K562 (cell line): ENCODE measurements at regions not wholly inside any gene's neighbourhood (a gene's known extent, or its start where the extent isn't known, plus 50 kb on each side); places are given as distances from the start of the nearest gene placed in this dataset.

ENCODE experiments used
- ATAC-seq: fragments of 200-7000 bp; cut with Tn5 transposase; 3 replicates; pipeline ENCODE4 v1.9.1; 2020; ENCODE audit warnings: moderate library complexity
- BruUV-seq: library from RNA; stranded (reverse); fragments of 400-500 nt; replicated peaks from 2 replicates; lab custom pipeline; 2021; lab: Mats Ljungman, UMichigan
- CTCF ChIA-PET: fragments of 300-600 bp; formaldehyde crosslinking; extraction: SDS; loops from one replicate; lab custom pipeline; 2021; ENCODE audit warnings: low intra/inter-chr PET ratio; lab: Yijun Ruan, JAX
- POLR2A ChIA-PET: fragments of 300-600, 350-650 bp; sonication (Branson Sonifier 250); formaldehyde crosslinking; extraction: SDS; loops from one replicate; lab custom pipeline; 2021; ENCODE audit warnings: antibody characterized with exemption, inconsistent platforms; lab: Yijun Ruan, JAX
- DNase-seq, 4 experiments: peaks; one replicate each; pipeline versions ENCODE4 v3.0.0 to v3.0.0-alpha.2; 2011 to 2018; ENCODE audit warnings: low spot score in 3 of 4, mixed read lengths in 3 of 4; ENCODE audit errors: extremely low read depth in 1 of 4
- FAIRE-seq: peaks from 2 replicates; lab custom pipeline; 2011; peaks lifted over from hg19 to GRCh38; lab: Jason Lieb, UNC
- H2AFZ ChIP-seq: 2 replicates; pipeline ENCODE4 v1.6.0; 2011; ENCODE audit warnings: low read depth, low read length, control low read depth, inconsistent platforms
- H3K27ac ChIP-seq: fragments of 200-600 bp; 3 replicates; pipeline ENCODE4 v1.8.0; 2011; ENCODE audit warnings: low read depth, mild to moderate bottlenecking, control low read depth, inconsistent platforms, low read length, moderate library complexity, mixed read lengths; ENCODE audit errors: extremely low read depth
- H3K27me3 ChIP-seq, 2 experiments: fragments of 300-600 bp in 1 of 2; 2 replicates in 1 of 2; 3 replicates in 1 of 2; pipeline versions ENCODE4 v1.6.0 to v1.8.0; 2011; ENCODE audit warnings: inconsistent platforms in 2 of 2, low read length in 2 of 2, mild to moderate bottlenecking in 1 of 2, mixed read lengths in 1 of 2, moderate library complexity in 1 of 2; ENCODE audit not compliant: control insufficient read depth in 2 of 2, insufficient read depth in 2 of 2
- H3K36me3 ChIP-seq: fragments of 300-600 bp; 3 replicates; pipeline ENCODE4 v1.8.0; 2011; ENCODE audit warnings: mild to moderate bottlenecking, low read length, inconsistent platforms; ENCODE audit not compliant: control insufficient read depth, insufficient read depth
- H3K4me1 ChIP-seq, 2 experiments: fragments of 200-600 bp in 1 of 2; replicated peaks in 1 of 2; 2 replicates in 1 of 2; 3 replicates in 1 of 2; pipeline versions ENCODE4 v1.5.1 to v1.8.0; 2011; ENCODE audit warnings: inconsistent platforms in 2 of 2, low read length in 2 of 2, mild to moderate bottlenecking in 1 of 2, mixed read lengths in 1 of 2, moderate library complexity in 1 of 2; ENCODE audit not compliant: control insufficient read depth in 2 of 2, insufficient read depth in 2 of 2
- H3K4me2 ChIP-seq: 2 replicates; pipeline ENCODE4 v1.6.1; 2011; ENCODE audit warnings: low read length, control low read depth, inconsistent platforms, mixed read lengths; ENCODE audit not compliant: insufficient read depth
- H3K4me3 ChIP-seq: fragments of 200-600 bp; sonication (generic), shearing (Covaris generic); 2 replicates; pipeline ENCODE4 v1.5.1; 2016; ENCODE audit warnings: control low read depth, inconsistent platforms
- H3K79me2 ChIP-seq: fragments of 200-600 bp; 3 replicates; pipeline ENCODE4 v1.8.0; 2011; ENCODE audit warnings: low read length, inconsistent platforms; ENCODE audit not compliant: control insufficient read depth, insufficient read depth
- H3K9ac ChIP-seq, 2 experiments: 2 replicates each; pipeline versions ENCODE4 v1.6.0 to v1.6.1; 2011; ENCODE audit warnings: low read depth in 2 of 2, low read length in 2 of 2, control low read depth in 1 of 2, inconsistent platforms in 1 of 2, mild to moderate bottlenecking in 1 of 2, mixed read lengths in 1 of 2; ENCODE audit not compliant: insufficient read depth in 1 of 2
- H3K9me1 ChIP-seq: one replicate; pipeline ENCODE4 v1.6.0; 2011; ENCODE audit warnings: inconsistent platforms, mild to moderate bottlenecking, low read length, moderate library complexity; ENCODE audit not compliant: control insufficient read depth, insufficient read depth
- H3K9me3 ChIP-seq: replicated peaks from 2 replicates; pipeline ENCODE4 v1.5.1; 2011; ENCODE audit warnings: low read depth, low read length, inconsistent platforms; ENCODE audit not compliant: control insufficient read depth, insufficient read depth
- H4K20me1 ChIP-seq: replicated peaks from 2 replicates; pipeline ENCODE4 v1.6.1; 2011; ENCODE audit warnings: low read length, inconsistent platforms, mixed read lengths; ENCODE audit not compliant: control insufficient read depth, insufficient read depth
- BCL6 ChIP-seq: fragments of 250-450 bp; sonication (Bioruptor Pico); IDR thresholded peaks from 2 replicates; pipeline ENCODE4 v1.4.0; 2020
- GTF2A2 ChIP-seq: IDR thresholded peaks from 2 replicates; pipeline ENCODE4 v1.6.1; 2016; ENCODE audit warnings: mild to moderate bottlenecking, missing genetic modification characterization, missing compliant biosample characterization
- RBM17 ChIP-seq: fragments of 200-400 bp; formaldehyde crosslinking; IDR thresholded peaks from 2 replicates; pipeline ENCODE4 v1.6.1; 2017; ENCODE audit warnings: low read depth, mild to moderate bottlenecking, low read length, borderline replicate concordance
- SETDB1 ChIP-seq: IDR thresholded peaks from one replicate; pipeline ENCODE4 v1.6.1; 2012; ENCODE audit warnings: low read length, control low read depth, inconsistent platforms
- ZC3H11A ChIP-seq: IDR thresholded peaks from 2 replicates; pipeline ENCODE4 v1.6.1; 2012; ENCODE audit warnings: low read depth, low read length, improper control_type of control experiment
- ZNF224 ChIP-seq: sonication (generic); formaldehyde crosslinking; IDR thresholded peaks from 2 replicates; pipeline ENCODE4 v1.8.0; 2022; ENCODE audit warnings: mild to moderate bottlenecking, missing genetic modification reagents
- WGBS: fragments of 100-300 bp; shearing (Covaris generic); methylation state at CpG from one replicate; pipeline ENCODE4 v1.1.6; 2016; ENCODE audit warnings: low coverage, mixed read lengths; ENCODE audit not compliant: insufficient coverage; ENCODE audit errors: missing lambda C conversion rate; 5-methylcytosine and 5-hydroxymethylcytosine counted together
- in situ Hi-C: fragments of 300-500 bp; cut with MboI; formaldehyde crosslinking; loops from 4 replicates; pipeline ENCODE4 v1.15.0; 2018; ENCODE audit warnings: inconsistent platforms, mixed read lengths
- intact Hi-C: fragments of 100-400 bp; cut with micrococcal nuclease; formaldehyde crosslinking; loops from 2 replicates; pipeline ENCODE4 v1.14.2; 2022
- TF ChIP-seq, protein P1 (sequence below): fragments of 250-450 bp; sonication (Bioruptor Pico); IDR thresholded peaks from 2 replicates; pipeline ENCODE4 v1.8.0; 2021; ENCODE audit warnings: mild to moderate bottlenecking, moderate library complexity
- TF ChIP-seq, protein P2 (sequence below), 2 experiments: fragments of 250-450 bp in 1 of 2; fragments of 450-650 bp in 1 of 2; sonication (Bioruptor Pico) in 1 of 2; IDR thresholded peaks; 2 replicates each; pipeline versions ENCODE4 v1.6.1 to v1.8.0; 2016 to 2021; ENCODE audit warnings: mild to moderate bottlenecking in 2 of 2, moderate library complexity in 2 of 2, missing compliant biosample characterization in 1 of 2, missing genetic modification characterization in 1 of 2
- TF ChIP-seq, protein P3 (sequence below), 2 experiments: IDR thresholded peaks in 1 of 2; conservative IDR thresholded peaks in 1 of 2; 2 replicates each; pipeline ENCODE4 v1.6.1; 2016; ENCODE audit warnings: low read depth in 2 of 2, mild to moderate bottlenecking in 1 of 2, missing compliant biosample characterization in 1 of 2, missing genetic modification characterization in 1 of 2, moderate library complexity in 1 of 2
- TF ChIP-seq, protein P4 (sequence below), 2 experiments: fragments of 450-650 bp; IDR thresholded peaks; 2 replicates each; pipeline ENCODE4 v1.6.1; 2018; ENCODE audit warnings: mild to moderate bottlenecking in 2 of 2, low read depth in 1 of 2; ENCODE audit not compliant: partially characterized antibody in 2 of 2

DNA sequence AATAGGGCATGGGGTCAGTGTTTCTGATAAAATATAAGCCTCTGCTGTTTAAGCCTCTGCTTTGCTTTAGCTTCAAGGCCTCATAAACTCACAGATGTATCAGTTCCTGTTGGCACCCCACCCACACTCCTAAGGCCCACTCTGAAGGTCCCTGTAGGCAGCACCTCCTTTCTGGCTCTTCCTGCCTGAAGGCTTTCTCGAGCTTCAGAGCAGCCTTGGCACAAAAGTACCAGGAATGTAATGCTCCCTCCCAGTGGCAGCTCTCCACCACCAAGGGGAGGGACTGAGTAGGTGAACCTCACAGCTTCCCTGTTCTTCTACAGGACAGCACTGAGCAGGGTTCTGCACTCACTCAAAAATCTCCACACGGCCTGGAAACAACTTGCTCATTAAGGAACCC lies 102.2 kb downstream of the ABHD5 start:
- POLR2A ChIA-PET, result interaction anchor here (0.6 to 1.4 kb wide), 3 partner anchors 10 to 222 kb away, joined by 3 to 6 read pairs (median 3); no protein-coding TSS in a partner anchor
- no peak for ATAC-seq
- WGBS, result 3% methylated on average over 2 of the region's 2 CpGs

More for the DNA sequence above, 102.2 kb downstream of the ABHD5 start:
- no peak overlapping the region for H3K4me3 ChIP-seq
- no peaks in the 10 kb centered on the region for H3K79me2 ChIP-seq
- H4K20me1 ChIP-seq, result no peaks in the 10 kb centered on the region
- TF ChIP-seq GTF2A2 (tag) (no peak), ZNF224 (CRISPR knock-in tag) (no peak), SETDB1 (no peak), BCL6 (CRISPR knock-in tag) (no peak), ZC3H11A (no peak), RBM17 (no peak)
- TF ChIP-seq, protein P1, sequence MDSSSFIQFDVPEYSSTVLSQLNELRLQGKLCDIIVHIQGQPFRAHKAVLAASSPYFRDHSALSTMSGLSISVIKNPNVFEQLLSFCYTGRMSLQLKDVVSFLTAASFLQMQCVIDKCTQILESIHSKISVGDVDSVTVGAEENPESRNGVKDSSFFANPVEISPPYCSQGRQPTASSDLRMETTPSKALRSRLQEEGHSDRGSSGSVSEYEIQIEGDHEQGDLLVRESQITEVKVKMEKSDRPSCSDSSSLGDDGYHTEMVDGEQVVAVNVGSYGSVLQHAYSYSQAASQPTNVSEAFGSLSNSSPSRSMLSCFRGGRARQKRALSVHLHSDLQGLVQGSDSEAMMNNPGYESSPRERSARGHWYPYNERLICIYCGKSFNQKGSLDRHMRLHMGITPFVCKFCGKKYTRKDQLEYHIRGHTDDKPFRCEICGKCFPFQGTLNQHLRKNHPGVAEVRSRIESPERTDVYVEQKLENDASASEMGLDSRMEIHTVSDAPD (CRISPR knock-in tag), result no peak
- TF ChIP-seq, protein P2, sequence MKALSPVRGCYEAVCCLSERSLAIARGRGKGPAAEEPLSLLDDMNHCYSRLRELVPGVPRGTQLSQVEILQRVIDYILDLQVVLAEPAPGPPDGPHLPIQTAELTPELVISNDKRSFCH (CRISPR knock-in tag; IDR thresholded peaks at IDR 0.05), result no peak
- TF ChIP-seq, protein P2 (tag; IDR thresholded peaks at IDR 0.05), result no peak
- TF ChIP-seq, protein P3, sequence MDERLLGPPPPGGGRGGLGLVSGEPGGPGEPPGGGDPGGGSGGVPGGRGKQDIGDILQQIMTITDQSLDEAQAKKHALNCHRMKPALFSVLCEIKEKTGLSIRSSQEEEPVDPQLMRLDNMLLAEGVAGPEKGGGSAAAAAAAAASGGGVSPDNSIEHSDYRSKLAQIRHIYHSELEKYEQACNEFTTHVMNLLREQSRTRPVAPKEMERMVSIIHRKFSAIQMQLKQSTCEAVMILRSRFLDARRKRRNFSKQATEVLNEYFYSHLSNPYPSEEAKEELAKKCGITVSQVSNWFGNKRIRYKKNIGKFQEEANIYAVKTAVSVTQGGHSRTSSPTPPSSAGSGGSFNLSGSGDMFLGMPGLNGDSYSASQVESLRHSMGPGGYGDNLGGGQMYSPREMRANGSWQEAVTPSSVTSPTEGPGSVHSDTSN (CRISPR knock-in tag; IDR thresholded peaks at IDR 0.05; ENCODE audit: low read depth), result no peak
- TF ChIP-seq, protein P3 (tag; conservative IDR thresholded peaks at IDR 0.05; ENCODE audit: low read depth), result no peak
- TF ChIP-seq, protein P4, sequence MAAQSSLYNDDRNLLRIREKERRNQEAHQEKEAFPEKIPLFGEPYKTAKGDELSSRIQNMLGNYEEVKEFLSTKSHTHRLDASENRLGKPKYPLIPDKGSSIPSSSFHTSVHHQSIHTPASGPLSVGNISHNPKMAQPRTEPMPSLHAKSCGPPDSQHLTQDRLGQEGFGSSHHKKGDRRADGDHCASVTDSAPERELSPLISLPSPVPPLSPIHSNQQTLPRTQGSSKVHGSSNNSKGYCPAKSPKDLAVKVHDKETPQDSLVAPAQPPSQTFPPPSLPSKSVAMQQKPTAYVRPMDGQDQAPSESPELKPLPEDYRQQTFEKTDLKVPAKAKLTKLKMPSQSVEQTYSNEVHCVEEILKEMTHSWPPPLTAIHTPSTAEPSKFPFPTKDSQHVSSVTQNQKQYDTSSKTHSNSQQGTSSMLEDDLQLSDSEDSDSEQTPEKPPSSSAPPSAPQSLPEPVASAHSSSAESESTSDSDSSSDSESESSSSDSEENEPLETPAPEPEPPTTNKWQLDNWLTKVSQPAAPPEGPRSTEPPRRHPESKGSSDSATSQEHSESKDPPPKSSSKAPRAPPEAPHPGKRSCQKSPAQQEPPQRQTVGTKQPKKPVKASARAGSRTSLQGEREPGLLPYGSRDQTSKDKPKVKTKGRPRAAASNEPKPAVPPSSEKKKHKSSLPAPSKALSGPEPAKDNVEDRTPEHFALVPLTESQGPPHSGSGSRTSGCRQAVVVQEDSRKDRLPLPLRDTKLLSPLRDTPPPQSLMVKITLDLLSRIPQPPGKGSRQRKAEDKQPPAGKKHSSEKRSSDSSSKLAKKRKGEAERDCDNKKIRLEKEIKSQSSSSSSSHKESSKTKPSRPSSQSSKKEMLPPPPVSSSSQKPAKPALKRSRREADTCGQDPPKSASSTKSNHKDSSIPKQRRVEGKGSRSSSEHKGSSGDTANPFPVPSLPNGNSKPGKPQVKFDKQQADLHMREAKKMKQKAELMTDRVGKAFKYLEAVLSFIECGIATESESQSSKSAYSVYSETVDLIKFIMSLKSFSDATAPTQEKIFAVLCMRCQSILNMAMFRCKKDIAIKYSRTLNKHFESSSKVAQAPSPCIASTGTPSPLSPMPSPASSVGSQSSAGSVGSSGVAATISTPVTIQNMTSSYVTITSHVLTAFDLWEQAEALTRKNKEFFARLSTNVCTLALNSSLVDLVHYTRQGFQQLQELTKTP (IDR thresholded peaks at IDR 0.05; ENCODE audit: low read depth in 1 of 2, partially characterized antibody in 2 of 2), result no peak
- FAIRE-seq (no peak), DNase-seq (no peak)
- in situ Hi-C loops, result no loop called here
- no peak overlapping the region for H2AFZ ChIP-seq
- no peaks in the 10 kb centered on the region for H3K36me3 ChIP-seq
- no peak overlapping the region for H3K9ac ChIP-seq
- no peaks in the 10 kb centered on the region for H3K9me3 ChIP-seq
- CTCF ChIA-PET, result no interaction called here
- no TSS peak for BruUV-seq
- intact Hi-C loops, result no loop called here
- no peaks in the 10 kb centered on the region for H3K4me1 ChIP-seq
- H3K27ac ChIP-seq, result no peak overlapping the region
- peaks cover 45 to 67% of the 10 kb centered on the region in 2 experiments for H3K27me3 ChIP-seq
- H3K4me2 ChIP-seq, result no peak overlapping the region
- no peaks in the 10 kb centered on the region for H3K9me1 ChIP-seq
